HEK293 (cell line): ENCODE measurements at regions not wholly inside any gene's neighbourhood (a gene's known extent, or its start where the extent isn't known, plus 50 kb on each side); places are given as distances from the start of the nearest gene placed in this dataset.

Experiments
- CTCF ChIA-PET: fragments of 350-600 bp; formaldehyde crosslinking; extraction: SDS; loops from one replicate; lab custom pipeline; 2021; ENCODE audit warnings: antibody characterized with exemption; lab: Yijun Ruan, JAX
- POLR2A ChIA-PET: fragments of 300-600 bp; formaldehyde crosslinking; extraction: SDS; loops from one replicate; lab custom pipeline; 2020; ENCODE audit warnings: antibody characterized with exemption, inconsistent platforms; lab: Yijun Ruan, JAX
- H3K27ac ChIP-seq: fragments of 200-500 bp; sonication (Bioruptor generic); 2 replicates; pipeline ENCODE4 v1.5.1; 2014; ENCODE audit warnings: low read depth, low read length, control low read depth, inconsistent platforms; ENCODE audit errors: extremely low read depth
- H3K36me3 ChIP-seq, 2 experiments: fragments of 200-500 bp in 1 of 2; sonication (Bioruptor generic) in 1 of 2; 1 replicate in 1 of 2; 2 replicates in 1 of 2; pipeline ENCODE4 v1.5.1; 2014 to 2017; ENCODE audit warnings: inconsistent platforms in 2 of 2, low read length in 2 of 2; ENCODE audit not compliant: control insufficient read depth in 2 of 2, insufficient read depth in 1 of 2
- H3K4me1 ChIP-seq: fragments of 200-500 bp; sonication (Bioruptor generic); 2 replicates; pipeline ENCODE4 v1.5.1; 2014; ENCODE audit warnings: mild to moderate bottlenecking, low read length, inconsistent platforms; ENCODE audit not compliant: control insufficient read depth, insufficient read depth
- H3K4me3 ChIP-seq: 2 replicates; pipeline ENCODE4 v1.5.1; 2011; ENCODE audit warnings: low read depth, mild to moderate bottlenecking, control low read depth, low read length, moderate library complexity
- H3K9me3 ChIP-seq: fragments of 200-500 bp; sonication (Bioruptor generic); 2 replicates; pipeline ENCODE4 v1.5.1; 2014; ENCODE audit warnings: low read depth, low read length, inconsistent platforms; ENCODE audit not compliant: control insufficient read depth, insufficient read depth
- KLF16 ChIP-seq: fragments of 450-650 bp; formaldehyde crosslinking; IDR thresholded peaks from 2 replicates; pipeline ENCODE4 v1.5.1; 2017; ENCODE audit warnings: missing biosample characterization, missing genetic modification characterization
- KLF7 ChIP-seq: fragments of 450-650 bp; formaldehyde crosslinking; IDR thresholded peaks from 2 replicates; pipeline ENCODE4 v1.5.1; 2016; ENCODE audit warnings: missing biosample characterization, missing genetic modification characterization, borderline replicate concordance
- OSR2 ChIP-seq: fragments of 450-650 bp; formaldehyde crosslinking; IDR thresholded peaks from 2 replicates; pipeline ENCODE4 v1.5.1; 2016; ENCODE audit warnings: missing biosample characterization, missing genetic modification characterization
- ZNF501 ChIP-seq: fragments of 450-650 bp; formaldehyde crosslinking; IDR thresholded peaks from 2 replicates; pipeline ENCODE4 v1.5.1; 2016; ENCODE audit warnings: missing biosample characterization, missing genetic modification characterization
- ZNF585B ChIP-seq: fragments of 450-650 bp; formaldehyde crosslinking; IDR thresholded peaks from 2 replicates; pipeline ENCODE4 v1.5.1; 2016; ENCODE audit warnings: missing biosample characterization, missing genetic modification characterization
- ZNF624 ChIP-seq: fragments of 450-650 bp; formaldehyde crosslinking; IDR thresholded peaks from 2 replicates; pipeline ENCODE4 v1.5.1; 2017; ENCODE audit warnings: missing biosample characterization, missing genetic modification characterization
- TF ChIP-seq, protein P1 (sequence below): fragments of 450-650 bp; formaldehyde crosslinking; IDR thresholded peaks from 2 replicates; pipeline ENCODE4 v1.5.1; 2016; ENCODE audit warnings: missing biosample characterization, missing genetic modification characterization
- TF ChIP-seq, protein P2 (sequence below): fragments of 450-650 bp; formaldehyde crosslinking; IDR thresholded peaks from 2 replicates; pipeline ENCODE4 v1.5.1; 2016; ENCODE audit warnings: missing biosample characterization, missing genetic modification characterization, borderline replicate concordance
- TF ChIP-seq, protein P3 (sequence below): fragments of 450-650 bp; formaldehyde crosslinking; optimal IDR thresholded peaks from 2 replicates; pipeline ENCODE3; 2016; ENCODE audit warnings: missing biosample characterization, mild to moderate bottlenecking, missing genetic modification characterization
- TF ChIP-seq, protein P4 (sequence below): fragments of 450-650 bp; formaldehyde crosslinking; IDR thresholded peaks from 2 replicates; pipeline ENCODE4 v1.5.1; 2016; ENCODE audit warnings: missing biosample characterization, missing genetic modification characterization
- TF ChIP-seq, protein P5 (sequence below): fragments of 450-650 bp; formaldehyde crosslinking; IDR thresholded peaks from 2 replicates; pipeline ENCODE4 v1.5.1; 2016; ENCODE audit warnings: missing biosample characterization, missing genetic modification characterization

DNA sequence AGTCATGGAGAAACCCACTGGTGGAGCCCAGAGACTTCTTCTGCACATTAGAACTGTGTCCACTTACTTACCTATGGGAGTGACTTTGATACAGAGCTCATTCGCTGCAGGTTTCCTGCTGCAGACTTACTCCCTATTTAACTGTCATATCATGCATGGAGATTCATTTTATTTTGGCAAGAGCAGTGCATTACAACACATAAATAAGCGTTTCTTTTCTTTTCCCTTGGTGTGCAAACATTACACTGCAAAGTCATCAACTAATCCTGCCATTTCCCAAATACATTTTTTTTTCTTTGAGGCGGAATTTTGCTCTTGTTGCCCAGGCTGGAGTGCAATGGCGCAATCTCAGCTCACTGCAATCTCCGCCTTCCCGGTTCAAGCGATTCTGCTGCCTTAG is 230.9 kb upstream of the SFRP2 start:
- TF ChIP-seq ZNF501 (tag by site-specific recombination) (no peak), OSR2 (tag by site-specific recombination) (no peak), ZNF624 (tag by site-specific recombination) (no peak), KLF16 (tag by site-specific recombination) (no peak), ZNF585B (tag by site-specific recombination) (no peak), KLF7 (tag by site-specific recombination) (no peak)
- TF ChIP-seq, protein P1, sequence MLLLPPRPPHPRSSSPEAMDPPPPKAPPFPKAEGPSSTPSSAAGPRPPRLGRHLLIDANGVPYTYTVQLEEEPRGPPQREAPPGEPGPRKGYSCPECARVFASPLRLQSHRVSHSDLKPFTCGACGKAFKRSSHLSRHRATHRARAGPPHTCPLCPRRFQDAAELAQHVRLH (tag by site-specific recombination) = no peak
- TF ChIP-seq, protein P2, sequence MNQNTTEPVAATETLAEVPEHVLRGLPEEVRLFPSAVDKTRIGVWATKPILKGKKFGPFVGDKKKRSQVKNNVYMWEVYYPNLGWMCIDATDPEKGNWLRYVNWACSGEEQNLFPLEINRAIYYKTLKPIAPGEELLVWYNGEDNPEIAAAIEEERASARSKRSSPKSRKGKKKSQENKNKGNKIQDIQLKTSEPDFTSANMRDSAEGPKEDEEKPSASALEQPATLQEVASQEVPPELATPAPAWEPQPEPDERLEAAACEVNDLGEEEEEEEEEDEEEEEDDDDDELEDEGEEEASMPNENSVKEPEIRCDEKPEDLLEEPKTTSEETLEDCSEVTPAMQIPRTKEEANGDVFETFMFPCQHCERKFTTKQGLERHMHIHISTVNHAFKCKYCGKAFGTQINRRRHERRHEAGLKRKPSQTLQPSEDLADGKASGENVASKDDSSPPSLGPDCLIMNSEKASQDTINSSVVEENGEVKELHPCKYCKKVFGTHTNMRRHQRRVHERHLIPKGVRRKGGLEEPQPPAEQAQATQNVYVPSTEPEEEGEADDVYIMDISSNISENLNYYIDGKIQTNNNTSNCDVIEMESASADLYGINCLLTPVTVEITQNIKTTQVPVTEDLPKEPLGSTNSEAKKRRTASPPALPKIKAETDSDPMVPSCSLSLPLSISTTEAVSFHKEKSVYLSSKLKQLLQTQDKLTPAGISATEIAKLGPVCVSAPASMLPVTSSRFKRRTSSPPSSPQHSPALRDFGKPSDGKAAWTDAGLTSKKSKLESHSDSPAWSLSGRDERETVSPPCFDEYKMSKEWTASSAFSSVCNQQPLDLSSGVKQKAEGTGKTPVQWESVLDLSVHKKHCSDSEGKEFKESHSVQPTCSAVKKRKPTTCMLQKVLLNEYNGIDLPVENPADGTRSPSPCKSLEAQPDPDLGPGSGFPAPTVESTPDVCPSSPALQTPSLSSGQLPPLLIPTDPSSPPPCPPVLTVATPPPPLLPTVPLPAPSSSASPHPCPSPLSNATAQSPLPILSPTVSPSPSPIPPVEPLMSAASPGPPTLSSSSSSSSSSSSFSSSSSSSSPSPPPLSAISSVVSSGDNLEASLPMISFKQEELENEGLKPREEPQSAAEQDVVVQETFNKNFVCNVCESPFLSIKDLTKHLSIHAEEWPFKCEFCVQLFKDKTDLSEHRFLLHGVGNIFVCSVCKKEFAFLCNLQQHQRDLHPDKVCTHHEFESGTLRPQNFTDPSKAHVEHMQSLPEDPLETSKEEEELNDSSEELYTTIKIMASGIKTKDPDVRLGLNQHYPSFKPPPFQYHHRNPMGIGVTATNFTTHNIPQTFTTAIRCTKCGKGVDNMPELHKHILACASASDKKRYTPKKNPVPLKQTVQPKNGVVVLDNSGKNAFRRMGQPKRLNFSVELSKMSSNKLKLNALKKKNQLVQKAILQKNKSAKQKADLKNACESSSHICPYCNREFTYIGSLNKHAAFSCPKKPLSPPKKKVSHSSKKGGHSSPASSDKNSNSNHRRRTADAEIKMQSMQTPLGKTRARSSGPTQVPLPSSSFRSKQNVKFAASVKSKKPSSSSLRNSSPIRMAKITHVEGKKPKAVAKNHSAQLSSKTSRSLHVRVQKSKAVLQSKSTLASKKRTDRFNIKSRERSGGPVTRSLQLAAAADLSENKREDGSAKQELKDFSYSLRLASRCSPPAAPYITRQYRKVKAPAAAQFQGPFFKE (tag by site-specific recombination) = no peak
- TF ChIP-seq, protein P3, sequence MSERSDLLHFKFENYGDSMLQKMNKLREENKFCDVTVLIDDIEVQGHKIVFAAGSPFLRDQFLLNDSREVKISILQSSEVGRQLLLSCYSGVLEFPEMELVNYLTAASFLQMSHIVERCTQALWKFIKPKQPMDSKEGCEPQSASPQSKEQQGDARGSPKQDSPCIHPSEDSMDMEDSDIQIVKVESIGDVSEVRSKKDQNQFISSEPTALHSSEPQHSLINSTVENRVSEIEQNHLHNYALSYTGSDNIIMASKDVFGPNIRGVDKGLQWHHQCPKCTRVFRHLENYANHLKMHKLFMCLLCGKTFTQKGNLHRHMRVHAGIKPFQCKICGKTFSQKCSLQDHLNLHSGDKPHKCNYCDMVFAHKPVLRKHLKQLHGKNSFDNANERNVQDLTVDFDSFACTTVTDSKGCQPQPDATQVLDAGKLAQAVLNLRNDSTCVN (tag by site-specific recombination) = no peak
- TF ChIP-seq, protein P4, sequence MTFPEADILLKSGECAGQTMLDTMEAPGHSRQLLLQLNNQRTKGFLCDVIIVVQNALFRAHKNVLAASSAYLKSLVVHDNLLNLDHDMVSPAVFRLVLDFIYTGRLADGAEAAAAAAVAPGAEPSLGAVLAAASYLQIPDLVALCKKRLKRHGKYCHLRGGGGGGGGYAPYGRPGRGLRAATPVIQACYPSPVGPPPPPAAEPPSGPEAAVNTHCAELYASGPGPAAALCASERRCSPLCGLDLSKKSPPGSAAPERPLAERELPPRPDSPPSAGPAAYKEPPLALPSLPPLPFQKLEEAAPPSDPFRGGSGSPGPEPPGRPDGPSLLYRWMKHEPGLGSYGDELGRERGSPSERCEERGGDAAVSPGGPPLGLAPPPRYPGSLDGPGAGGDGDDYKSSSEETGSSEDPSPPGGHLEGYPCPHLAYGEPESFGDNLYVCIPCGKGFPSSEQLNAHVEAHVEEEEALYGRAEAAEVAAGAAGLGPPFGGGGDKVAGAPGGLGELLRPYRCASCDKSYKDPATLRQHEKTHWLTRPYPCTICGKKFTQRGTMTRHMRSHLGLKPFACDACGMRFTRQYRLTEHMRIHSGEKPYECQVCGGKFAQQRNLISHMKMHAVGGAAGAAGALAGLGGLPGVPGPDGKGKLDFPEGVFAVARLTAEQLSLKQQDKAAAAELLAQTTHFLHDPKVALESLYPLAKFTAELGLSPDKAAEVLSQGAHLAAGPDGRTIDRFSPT (tag by site-specific recombination) = no peak
- TF ChIP-seq, protein P5, sequence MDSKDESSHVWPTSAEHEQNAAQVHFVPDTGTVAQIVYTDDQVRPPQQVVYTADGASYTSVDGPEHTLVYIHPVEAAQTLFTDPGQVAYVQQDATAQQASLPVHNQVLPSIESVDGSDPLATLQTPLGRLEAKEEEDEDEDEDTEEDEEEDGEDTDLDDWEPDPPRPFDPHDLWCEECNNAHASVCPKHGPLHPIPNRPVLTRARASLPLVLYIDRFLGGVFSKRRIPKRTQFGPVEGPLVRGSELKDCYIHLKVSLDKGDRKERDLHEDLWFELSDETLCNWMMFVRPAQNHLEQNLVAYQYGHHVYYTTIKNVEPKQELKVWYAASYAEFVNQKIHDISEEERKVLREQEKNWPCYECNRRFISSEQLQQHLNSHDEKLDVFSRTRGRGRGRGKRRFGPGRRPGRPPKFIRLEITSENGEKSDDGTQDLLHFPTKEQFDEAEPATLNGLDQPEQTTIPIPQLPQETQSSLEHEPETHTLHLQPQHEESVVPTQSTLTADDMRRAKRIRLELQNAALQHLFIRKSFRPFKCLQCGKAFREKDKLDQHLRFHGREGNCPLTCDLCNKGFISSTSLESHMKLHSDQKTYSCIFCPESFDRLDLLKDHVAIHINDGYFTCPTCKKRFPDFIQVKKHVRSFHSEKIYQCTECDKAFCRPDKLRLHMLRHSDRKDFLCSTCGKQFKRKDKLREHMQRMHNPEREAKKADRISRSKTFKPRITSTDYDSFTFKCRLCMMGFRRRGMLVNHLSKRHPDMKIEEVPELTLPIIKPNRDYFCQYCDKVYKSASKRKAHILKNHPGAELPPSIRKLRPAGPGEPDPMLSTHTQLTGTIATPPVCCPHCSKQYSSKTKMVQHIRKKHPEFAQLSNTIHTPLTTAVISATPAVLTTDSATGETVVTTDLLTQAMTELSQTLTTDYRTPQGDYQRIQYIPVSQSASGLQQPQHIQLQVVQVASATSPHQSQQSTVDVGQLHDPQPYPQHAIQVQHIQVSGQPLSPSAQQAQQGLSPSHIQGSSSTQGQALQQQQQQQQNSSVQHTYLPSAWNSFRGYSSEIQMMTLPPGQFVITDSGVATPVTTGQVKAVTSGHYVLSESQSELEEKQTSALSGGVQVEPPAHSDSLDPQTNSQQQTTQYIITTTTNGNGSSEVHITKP (tag by site-specific recombination) = no peak
- ChIA-PET POLR2A (no interaction called here), CTCF (interaction anchor here (0.7 to 1.1 kb wide), 2 partner anchors 57 to 234 kb away, joined by 3 to 6 read pairs; no protein-coding TSS in a partner anchor)
- Histone ChIP-seq H3K27ac (no peak overlapping the region), H3K9me3 (no peaks in the 10 kb centered on the region), H3K36me3 (no peaks in the 10 kb centered on the region), H3K4me1 (0 out of 2 replicates have a peak, but pooled peaks cover 2% of the 10 kb centered on the region), H3K4me3 (no peak overlapping the region)
